ENCODE measurements at regions not wholly inside any gene's neighbourhood (a gene's known extent, or its start where the extent isn't known, plus 50 kb on each side); places are given as distances from the start of the nearest gene placed in this dataset.

GRCh38 chr11:32023370-32024305 is 67.2 kb upstream of the RCN1 start:
- Histone ChIP-seq H3K36me3 (no peaks in the 10 kb centered on the region), H3K4me3 (no peak overlapping the region), H3K27ac (no peak overlapping the region), H3K27me3 (peaks cover 0 to 6% of the 10 kb centered on the region in 2 donors), H3K4me1 (peaks cover 0 to 3% (median 0%) of the 10 kb centered on the region in 4 donors), H3K9me3 (no peaks in the 10 kb centered on the region)
- intact Hi-C loops (cut with DNase I; ENCODE audit: low total_unique reads) = no loop called here
- TF ChIP-seq CTCF (IDR thresholded peaks at IDR 0.05) = no peak
- DNase-seq = no peak

DNA sequence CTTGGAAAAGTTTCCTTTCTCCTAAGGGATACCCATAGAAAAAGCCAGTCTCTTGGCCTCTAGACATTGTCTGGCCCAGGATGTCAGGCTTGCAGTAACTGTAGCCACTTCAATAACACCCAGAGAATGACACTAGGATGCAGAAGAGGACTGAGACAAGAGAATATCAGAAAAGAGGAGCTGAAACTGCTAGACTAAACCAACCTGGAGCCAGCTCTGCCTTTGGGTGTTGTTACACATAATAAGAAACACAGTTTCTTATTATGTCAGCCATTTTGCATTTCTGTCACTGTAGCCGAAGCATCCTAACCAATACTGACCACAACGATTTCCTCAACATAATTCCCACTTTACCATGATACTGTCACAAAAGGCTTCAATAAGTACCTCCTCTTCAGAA is 72.2 kb upstream of the RCN1 start:
- Histone ChIP-seq H3K9me3 (no peaks in the 10 kb centered on the region), H3K27ac (no peak overlapping the region), H3K27me3 (peaks cover 0 to 2% of the 10 kb centered on the region in 2 donors), H3K36me3 (no peaks in the 10 kb centered on the region), H3K4me3 (no peak overlapping the region), H3K4me1 (no peaks in the 10 kb centered on the region)
- no peak for TF ChIP-seq CTCF (IDR thresholded peaks at IDR 0.05)
- intact Hi-C loops (cut with DNase I; ENCODE audit: low total_unique reads) = no loop called here
- DNase-seq = no peak

- Histone ChIP-seq H3K9me3 (no peaks in the 10 kb centered on the region), H3K36me3 (no peaks in the 10 kb centered on the region), H3K4me1 (no peaks in the 10 kb centered on the region), H3K27ac (no peak overlapping the region), H3K4me3 (no peak overlapping the region), H3K27me3 (peaks cover 0 to 5% of the 10 kb centered on the region in 2 donors)
- no peak for DNase-seq
- intact Hi-C loops (cut with DNase I; ENCODE audit: low total_unique reads) = no loop called here
- TF ChIP-seq CTCF (IDR thresholded peaks at IDR 0.05) = no peak
These were observed 74.8 kb upstream of the RCN1 start for GRCh38 chr11:32016111-32016510.

DNA sequence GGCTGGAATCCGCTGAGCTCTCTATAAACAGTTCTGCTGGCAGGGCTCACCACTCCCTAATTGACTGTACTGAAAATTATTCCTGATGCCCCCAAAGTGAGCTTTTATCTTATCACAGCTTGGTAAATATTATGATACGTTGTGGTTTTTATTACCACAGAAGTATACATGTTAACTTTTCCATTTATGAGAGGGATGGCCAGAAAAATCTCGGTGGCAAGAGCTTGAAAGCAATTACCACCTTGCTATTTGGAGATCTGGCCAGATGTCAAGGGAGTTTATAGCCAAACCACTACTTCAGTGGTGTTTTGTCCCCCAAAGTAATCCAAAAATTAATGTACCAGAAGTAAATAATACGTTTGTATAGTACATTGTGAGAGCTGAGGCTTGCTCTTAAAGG is 75.4 kb upstream of the RCN1 start:
- Histone ChIP-seq H3K36me3 (no peaks in the 10 kb centered on the region), H3K27me3 (peaks cover 0 to 5% of the 10 kb centered on the region in 2 donors), H3K27ac (no peak overlapping the region), H3K9me3 (no peaks in the 10 kb centered on the region), H3K4me1 (no peaks in the 10 kb centered on the region), H3K4me3 (no peak overlapping the region)
- DNase-seq = no peak
- no peak for TF ChIP-seq CTCF (IDR thresholded peaks at IDR 0.05)
- intact Hi-C loops (cut with DNase I; ENCODE audit: low total_unique reads) = no loop called here

- DNase-seq = no peak
- intact Hi-C loops (cut with DNase I; ENCODE audit: low total_unique reads) = no loop called here
- Histone ChIP-seq H3K27ac (no peak overlapping the region), H3K9me3 (no peaks in the 10 kb centered on the region), H3K4me3 (no peak overlapping the region), H3K36me3 (no peaks in the 10 kb centered on the region), H3K27me3 (peaks cover 0 to 16% of the 10 kb centered on the region in 2 donors), H3K4me1 (no peaks in the 10 kb centered on the region)
- no peak for TF ChIP-seq CTCF (IDR thresholded peaks at IDR 0.05)
These were observed 77.3 kb upstream of the RCN1 start for GRCh38 chr11:32013603-32014002.

All from tibial artery (tissue), 4 donors.